Stomach (tissue), 4 donors: ENCODE measurements at regions not wholly inside any gene's neighbourhood (a gene's known extent, or its start where the extent isn't known, plus 50 kb on each side); places are given as distances from the start of the nearest gene placed in this dataset.

Experiments used
- EP300 ChIP-seq: sonication (generic); formaldehyde crosslinking; IDR thresholded peaks from one replicate; pipeline ENCODE4 v1.6.1; 2017; ENCODE audit warnings: antibody characterized with exemption
- POLR2A ChIP-seq, 4 donors: fragments of 450-650 bp; IDR thresholded peaks; one replicate each; pipeline ENCODE4 v1.6.1; 2016; ENCODE audit warnings: antibody characterized with exemption in 4 of 4, control low read depth in 2 of 4, mild to moderate bottlenecking in 1 of 4, moderate library complexity in 1 of 4
- POLR2AphosphoS5 ChIP-seq, 3 donors: sonication (generic); formaldehyde crosslinking; IDR thresholded peaks; one replicate each; pipeline ENCODE4 v1.6.1; 2016; ENCODE audit warnings: antibody characterized with exemption in 3 of 3
- TF ChIP-seq, protein P1 (sequence below), 7 experiments: fragments of 450-650 bp in 4 of 7; fragments of 200-600 bp in 3 of 7; sonication (generic) in 3 of 7; IDR thresholded peaks; one replicate each; pipeline ENCODE4 v1.5.1; 2016 to 2019; ENCODE audit warnings: antibody characterized with exemption in 7 of 7, control low read depth in 2 of 7, mild to moderate bottlenecking in 1 of 7

- TF ChIP-seq POLR2AphosphoS5 (IDR thresholded peaks at IDR 0.05) = no peak
- TF ChIP-seq, protein P1, sequence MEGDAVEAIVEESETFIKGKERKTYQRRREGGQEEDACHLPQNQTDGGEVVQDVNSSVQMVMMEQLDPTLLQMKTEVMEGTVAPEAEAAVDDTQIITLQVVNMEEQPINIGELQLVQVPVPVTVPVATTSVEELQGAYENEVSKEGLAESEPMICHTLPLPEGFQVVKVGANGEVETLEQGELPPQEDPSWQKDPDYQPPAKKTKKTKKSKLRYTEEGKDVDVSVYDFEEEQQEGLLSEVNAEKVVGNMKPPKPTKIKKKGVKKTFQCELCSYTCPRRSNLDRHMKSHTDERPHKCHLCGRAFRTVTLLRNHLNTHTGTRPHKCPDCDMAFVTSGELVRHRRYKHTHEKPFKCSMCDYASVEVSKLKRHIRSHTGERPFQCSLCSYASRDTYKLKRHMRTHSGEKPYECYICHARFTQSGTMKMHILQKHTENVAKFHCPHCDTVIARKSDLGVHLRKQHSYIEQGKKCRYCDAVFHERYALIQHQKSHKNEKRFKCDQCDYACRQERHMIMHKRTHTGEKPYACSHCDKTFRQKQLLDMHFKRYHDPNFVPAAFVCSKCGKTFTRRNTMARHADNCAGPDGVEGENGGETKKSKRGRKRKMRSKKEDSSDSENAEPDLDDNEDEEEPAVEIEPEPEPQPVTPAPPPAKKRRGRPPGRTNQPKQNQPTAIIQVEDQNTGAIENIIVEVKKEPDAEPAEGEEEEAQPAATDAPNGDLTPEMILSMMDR (IDR thresholded peaks at IDR 0.05) = no peak
- TF ChIP-seq POLR2A (IDR thresholded peaks at IDR 0.05) = no peak
- no peak for TF ChIP-seq EP300
Measured at GRCh38 chr11:98068251-98068650, 952.5 kb upstream of the CNTN5 start.
